ENCODE measurements at regions not wholly inside any gene's neighbourhood (a gene's known extent, or its start where the extent isn't known, plus 50 kb on each side); places are given as distances from the start of the nearest gene placed in this dataset.
A peak's percentile ranks its signal among the peaks of the same experiment; 100 is the strongest.
"Not testable (repeated sequence)": the region's sequence is repeated elsewhere in the genome, so short reads cannot be mapped to it uniquely, and the experiment has no call there.

DNA sequence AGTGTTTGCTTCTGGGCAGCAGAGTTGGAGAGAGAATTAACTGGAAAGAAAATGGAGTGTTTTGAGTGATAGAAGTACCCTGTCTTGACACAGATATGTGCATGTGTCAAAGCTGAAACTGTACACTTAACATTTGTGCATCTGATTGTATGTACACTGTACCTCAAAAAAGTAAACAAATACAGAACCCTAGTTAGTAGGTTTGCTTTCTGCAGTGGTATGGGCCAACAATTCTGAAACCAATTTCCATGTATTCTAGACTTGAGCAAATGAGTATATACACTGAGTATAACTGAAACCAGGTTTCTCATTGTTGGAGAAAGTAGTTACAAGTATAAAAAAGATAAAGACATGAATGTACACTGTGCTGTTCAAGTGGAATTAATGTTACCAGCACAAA, 52.4 kb downstream of the ELAPOR2 start:
- no peak for DNase-seq (ENCODE audit: low spot score)

DNA sequence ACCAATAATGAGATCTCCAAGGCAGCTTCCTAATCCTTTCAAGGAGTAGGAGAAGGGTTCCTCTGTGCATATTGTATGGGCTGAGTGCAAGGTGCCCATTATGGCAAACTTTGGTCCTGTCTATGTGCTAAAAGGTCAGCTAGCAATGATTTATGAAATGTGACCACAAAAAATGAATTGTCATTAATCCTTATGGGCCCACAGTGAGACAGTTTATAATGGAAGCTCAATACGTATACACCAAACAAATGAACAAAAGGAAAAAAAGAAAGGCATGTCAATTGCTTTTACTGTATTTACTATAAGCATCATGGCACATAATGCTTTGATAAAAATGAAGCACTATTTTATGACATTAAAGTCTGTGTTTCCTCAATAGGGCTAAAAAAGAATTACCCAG, 54.5 kb downstream of the ELAPOR2 start:
- DNase-seq (ENCODE audit: low spot score): no peak

DNA sequence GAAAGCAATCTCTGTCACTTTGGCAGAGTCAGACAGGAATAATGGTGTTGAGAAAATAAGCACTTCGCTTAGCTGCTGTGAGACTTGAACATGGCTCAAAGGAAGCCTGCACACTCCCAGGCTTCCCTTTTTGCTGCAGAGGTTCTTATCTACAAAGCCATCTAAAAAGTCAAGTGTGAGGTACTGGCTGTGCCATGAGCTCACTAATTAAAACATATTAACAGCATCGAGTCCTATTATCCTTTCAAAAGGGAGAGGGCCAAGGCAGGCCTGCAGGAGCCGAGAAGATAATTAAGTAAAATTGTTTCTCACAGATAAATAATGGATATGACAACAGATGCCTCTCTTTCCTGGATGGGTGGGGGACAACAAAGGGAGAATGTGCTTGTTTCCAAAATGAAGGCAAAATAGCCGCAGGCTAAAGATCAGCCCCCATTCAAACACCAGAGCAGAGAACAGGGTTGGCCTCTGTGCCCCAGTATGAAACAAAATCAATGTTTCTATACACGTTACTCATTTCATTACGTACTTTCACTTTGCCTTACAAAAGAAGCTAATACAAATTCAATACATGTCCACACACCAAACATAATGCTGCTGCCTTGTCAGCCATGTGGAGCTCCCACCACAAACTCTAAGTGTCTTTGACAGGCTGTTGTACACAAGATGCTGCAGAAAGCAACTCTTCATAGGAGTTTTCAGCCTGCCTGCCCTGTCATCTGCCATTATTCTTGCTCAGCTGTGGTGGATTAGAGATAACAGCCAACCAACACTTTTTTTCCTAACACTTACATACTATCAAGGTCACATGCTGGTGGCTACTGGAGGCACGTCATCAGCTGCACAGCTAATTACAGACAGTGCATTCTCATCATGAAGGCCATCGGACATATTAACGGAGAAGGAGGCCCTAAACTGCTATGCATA, 55.3 kb downstream of the ELAPOR2 start:
- no peak for DNase-seq (ENCODE audit: low spot score)

DNA sequence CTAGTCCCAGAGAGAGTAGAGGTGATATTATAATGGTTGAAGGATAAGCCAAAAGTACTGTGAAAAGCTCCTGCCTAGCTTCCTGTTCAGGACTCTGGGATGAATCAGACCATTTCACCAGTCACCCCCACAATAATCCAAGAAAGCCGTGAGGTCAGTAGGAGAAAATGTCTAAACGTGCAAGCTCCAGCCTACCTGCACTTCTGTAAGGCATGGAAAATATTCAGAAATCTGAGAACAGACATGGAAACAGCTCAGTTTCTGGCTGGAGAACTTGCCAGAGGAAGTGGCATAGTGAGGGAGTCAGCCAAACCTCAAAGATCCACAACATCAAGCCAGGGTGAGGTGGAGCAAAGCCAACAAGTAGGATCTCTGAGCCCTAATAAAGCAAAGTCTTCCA, 58.2 kb downstream of the ELAPOR2 start:
- DNase-seq (ENCODE audit: low spot score): peak; percentile 52

DNA sequence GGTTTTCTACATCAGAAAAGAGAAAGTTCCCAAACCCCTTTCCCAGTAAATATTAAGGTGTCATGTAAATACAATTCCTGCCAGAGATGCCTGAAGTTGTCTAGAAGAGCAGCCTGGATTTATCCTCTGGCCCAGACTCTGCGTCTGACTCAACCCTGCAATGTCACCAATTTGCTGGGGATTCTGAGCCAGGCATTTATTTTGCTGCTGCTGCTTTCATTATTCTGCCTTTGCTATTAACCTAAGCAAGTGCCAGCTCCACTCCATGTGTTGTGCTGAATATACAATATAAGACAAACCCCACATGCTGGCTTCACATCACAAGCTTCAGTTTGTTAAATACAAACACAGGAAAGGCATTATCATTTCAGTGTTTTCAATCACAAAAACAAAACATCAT, 59.1 kb downstream of the ELAPOR2 start:
- no peak for DNase-seq (ENCODE audit: low spot score)

DNA sequence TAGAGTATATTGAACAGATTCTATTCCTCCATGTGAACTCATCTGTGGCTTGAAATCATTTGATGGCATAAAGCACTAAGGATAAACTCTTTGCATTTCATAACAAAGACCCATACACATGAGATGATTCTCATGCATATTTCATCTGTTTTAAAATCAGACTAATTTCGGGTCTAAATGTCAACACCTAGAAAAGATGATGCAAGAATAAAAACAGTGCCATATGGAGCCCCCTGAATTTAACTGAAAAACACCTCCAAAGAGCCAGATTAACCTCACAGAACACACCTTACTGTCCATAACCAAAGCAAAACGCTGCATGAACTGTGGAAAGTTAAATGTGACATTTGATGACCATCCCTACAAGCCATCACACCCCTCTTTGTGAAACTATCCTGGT, 59.7 kb downstream of the ELAPOR2 start:
- no peak for DNase-seq (ENCODE audit: low spot score)

DNA sequence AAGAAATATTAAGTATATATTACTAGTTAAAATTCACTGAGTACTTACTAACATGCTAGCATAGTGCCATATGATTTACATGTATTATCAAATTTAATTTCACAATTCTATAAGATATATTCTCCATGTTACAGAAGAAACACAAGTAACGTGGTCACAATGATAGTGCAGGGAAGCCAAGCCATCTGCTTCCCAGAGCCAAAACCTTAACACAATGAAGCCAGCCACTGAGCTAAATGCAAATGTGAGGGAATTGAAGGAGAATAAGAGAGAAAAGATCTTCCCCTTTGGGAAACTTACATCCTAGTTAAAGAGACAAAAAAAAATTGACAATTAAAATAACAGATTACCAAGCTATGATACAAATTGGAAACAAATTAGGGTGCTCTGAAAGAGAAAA, 63.6 kb downstream of the ELAPOR2 start:
- no peak for DNase-seq (ENCODE audit: low spot score)

GRCh38 chr7:86995052-86995725, 64.3 kb downstream of the ELAPOR2 start:
- no peak for DNase-seq (ENCODE audit: low spot score)

DNA sequence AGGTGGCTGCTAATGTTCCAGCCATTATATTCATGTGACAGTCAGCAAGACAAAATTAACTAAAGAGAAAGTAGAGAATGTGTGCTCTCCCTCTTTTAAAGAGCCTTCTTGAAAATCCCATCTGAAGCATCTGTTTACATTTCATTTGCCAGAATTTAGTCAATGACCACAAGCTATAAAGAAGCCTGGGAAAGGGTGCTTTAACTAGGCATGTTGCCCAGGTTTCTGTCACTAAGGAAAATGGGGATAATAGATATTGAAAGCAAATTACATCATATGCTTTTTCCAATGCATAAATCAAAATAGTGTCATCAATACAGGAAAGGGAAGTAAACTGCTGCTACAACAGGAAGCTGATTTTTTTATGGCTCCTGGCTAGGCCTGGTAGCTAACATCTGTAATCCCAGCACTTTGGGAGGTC, 67.7 kb downstream of the ELAPOR2 start:
- DNase-seq (ENCODE audit: low spot score): no peak

DNA sequence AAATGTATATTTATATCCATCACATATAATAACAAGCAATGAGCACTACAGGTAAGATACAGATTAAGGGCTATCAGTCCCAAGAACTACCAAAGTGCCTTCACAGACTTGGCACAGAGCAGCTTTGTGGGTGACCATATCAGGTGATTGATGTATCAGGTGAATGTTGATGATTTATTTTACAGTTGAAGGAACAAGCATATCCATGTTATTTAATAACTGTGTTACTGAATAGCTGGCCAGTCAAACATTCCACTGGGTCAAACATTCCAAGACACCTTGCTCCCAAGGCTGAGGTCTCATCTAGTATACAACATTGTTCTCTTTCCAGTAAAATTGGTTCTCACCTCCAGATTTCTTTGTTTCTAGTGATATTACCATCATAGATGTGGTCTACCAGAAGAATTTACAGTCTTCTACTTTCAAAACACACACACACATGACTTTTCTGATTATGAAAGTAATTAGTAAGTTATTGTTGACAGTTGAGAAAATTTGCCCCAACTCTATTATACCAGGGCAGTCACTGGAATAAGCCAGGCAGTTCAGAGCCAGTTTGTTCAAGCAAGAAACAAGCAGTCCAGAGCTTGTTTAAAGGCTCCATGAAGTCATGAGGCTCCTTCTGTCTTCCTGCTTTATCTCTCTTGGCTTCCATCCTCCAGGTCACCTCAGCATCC, 68.2 kb downstream of the ELAPOR2 start:
- peak; percentile 69 for DNase-seq (ENCODE audit: low spot score)

- DNase-seq (ENCODE audit: low spot score): no peak
Measured at GRCh38 chr7:86989407-86989806, 70.0 kb downstream of the ELAPOR2 start.

GRCh38 chr7:86987834-86988233, 71.6 kb downstream of the ELAPOR2 start:
- not testable (repeated sequence) for DNase-seq (ENCODE audit: low spot score)

DNA sequence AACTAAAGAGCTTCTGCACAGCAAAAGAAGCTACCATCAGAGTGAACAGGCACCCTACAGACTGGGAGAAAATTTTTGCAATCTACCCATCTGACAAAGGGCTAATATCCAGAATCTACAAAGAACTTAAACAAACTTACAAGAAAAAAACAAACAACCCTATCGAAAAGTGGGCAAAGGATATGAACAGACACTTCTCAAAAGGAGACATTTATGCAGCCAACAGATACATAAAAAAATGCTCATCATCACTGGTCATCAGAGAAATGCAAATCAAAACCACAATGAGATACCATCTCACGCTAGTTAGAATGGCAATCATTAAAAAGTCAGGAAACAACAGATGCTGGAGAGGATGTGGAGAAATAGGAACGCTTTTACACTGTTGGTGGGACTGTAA, 72.1 kb downstream of the ELAPOR2 start:
- DNase-seq (ENCODE audit: low spot score): not testable (repeated sequence)

GRCh38 chr7:86985342-86985741, 74.1 kb downstream of the ELAPOR2 start:
- DNase-seq (ENCODE audit: low spot score): not testable (repeated sequence)

DNA sequence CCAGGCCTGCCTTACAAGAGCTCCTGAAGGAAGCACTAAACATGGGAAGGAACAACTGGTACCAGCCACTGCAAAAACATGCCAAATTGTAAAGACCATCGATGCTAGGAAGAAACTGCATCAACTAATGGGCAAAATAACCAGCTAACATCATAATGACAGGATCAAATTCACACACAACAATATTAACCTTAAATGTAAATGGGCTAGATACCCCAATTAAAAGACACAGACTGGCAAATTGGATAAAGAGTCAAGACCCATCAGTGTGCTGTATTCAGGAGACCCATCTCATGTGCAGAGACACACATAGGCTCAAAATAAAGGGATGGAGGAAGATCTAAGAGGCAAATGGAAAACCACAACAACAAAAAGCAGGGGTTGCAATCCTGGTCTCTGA, 75.8 kb downstream of the ELAPOR2 start:
- not testable (repeated sequence) for DNase-seq (ENCODE audit: low spot score)

DNA sequence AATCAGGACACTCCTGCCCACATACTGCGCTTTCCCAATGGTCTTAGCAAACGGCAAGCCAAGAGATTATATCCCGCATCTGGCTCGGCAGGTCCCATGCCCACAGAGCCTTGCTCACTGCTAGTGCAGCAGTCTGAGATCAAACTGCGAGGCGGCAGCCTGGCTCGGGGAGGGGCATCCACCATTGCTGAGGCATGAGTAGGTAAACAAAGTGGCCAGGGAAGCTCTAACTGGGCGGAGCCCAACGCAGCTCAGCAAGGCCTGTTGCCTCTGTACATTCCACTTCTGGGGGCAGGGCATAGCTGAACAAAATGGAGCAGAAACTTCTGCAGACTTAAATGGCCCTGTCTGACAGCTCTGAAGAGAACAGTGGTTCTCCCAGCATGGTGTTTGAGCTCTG, 77.5 kb downstream of the ELAPOR2 start:
- not testable (repeated sequence) for DNase-seq (ENCODE audit: low spot score)

DNA sequence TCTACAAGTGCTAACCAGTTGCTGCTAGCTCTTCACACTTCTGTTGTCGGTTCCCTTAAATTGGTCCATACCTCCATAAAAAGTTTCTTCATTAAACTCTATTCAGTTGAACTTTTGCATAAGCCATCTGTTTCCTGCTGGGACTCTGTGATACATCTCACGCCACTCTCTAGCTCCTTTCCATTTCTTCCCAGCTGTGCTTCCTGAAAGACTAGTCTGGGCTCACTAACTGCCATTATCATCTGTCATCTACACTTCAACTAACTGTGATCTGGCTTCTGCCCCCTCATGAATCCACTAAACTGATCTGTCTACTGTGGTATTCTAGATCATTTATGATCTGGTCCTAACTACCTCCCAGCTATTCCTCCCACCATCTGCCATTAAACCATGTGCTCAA, 78.3 kb downstream of the ELAPOR2 start:
- DNase-seq (ENCODE audit: low spot score): no peak

GRCh38 chr7:86980223-86980622, 79.2 kb downstream of the ELAPOR2 start:
- DNase-seq (ENCODE audit: low spot score): no peak

DNA sequence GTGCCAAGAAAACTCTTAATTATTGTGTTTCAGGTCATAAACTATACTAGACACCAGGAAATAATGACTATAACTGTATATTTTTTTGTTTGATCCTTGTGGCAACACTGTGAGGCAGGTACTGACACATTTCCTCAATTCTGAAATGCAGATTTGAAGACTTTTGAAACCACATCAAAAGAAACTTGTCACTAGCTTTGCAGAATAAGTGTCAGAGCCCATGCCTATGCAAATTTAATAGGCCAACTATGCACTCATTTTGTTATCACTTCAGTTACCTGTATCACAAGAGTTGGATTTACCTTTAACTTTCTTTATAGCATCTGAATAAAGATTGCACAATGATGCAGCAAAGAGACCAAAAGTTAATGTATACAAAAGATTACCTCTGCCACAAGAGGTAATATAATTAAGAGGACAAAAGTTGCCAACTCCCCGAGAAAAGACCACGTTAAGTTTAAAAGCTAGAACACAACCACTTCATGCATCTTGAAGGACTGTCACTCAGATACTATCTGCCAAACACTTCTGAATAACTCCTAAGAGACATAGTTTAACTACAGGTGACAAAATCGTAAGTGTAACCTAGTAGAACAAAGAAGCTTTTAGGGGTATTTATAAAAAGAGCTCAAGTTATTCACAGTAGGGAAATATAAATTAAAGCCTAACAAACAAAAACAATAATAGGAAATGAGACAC, 80.5 kb downstream of the ELAPOR2 start:
- DNase-seq (ENCODE audit: low spot score): no peak

GRCh38 chr7:86976958-86977357, 82.5 kb downstream of the ELAPOR2 start:
- no peak for DNase-seq (ENCODE audit: low spot score)

DNA sequence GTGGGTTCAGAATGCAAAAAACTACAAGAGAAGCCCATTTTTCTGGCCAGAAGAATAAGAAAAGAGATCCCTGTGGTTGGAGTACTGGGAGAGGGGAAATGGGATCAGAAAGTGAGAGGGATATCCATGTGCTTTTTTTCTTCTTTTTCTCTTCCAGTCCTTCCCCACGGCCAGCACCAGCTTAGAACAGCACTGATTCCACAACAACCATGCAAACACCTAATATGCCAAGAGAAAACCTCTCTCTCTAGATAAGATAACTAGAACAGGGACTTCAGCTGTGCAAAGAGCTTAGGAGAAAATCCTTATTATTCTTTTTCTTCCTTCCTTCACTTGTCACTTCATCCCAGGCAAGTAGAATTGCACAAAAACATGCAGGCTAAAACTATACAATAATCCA, 83.5 kb downstream of the ELAPOR2 start:
- no peak for DNase-seq (ENCODE audit: low spot score)

GRCh38 chr7:86975449-86975848, 84.0 kb downstream of the ELAPOR2 start:
- no peak for DNase-seq (ENCODE audit: low spot score)

Measured in kidney tubule cell (primary cell).